C4-2B (cell line): ENCODE measurements at regions not wholly inside any gene's neighbourhood (a gene's known extent, or its start where the extent isn't known, plus 50 kb on each side); places are given as distances from the start of the nearest gene placed in this dataset.

Source experiments
- CTCF ChIP-seq: fragments of 450-650 bp; conservative IDR thresholded peaks from 2 replicates; pipeline ENCODE4 v1.5.1; 2017; ENCODE audit warnings: mild to moderate bottlenecking
- ZFX ChIP-seq: fragments of 450-650 bp; IDR thresholded peaks from 2 replicates; pipeline ENCODE4 v1.6.1; 2017

- TF ChIP-seq CTCF (no peak), ZFX (no peak)
These were observed 233.8 kb upstream of the CDH11 start for GRCh38 chr16:65355706-65356105.
